HFF-Myc (cell line): ENCODE measurements at regions not wholly inside any gene's neighbourhood (a gene's known extent, or its start where the extent isn't known, plus 50 kb on each side); places are given as distances from the start of the nearest gene placed in this dataset.

Experiments
- DNase-seq: peaks from one replicate; pipeline ENCODE4 v3.0.0-alpha.2; 2011; ENCODE audit warnings: low read depth; ENCODE audit errors: extremely low read depth
- H3K4me3 ChIP-seq: replicated peaks from 2 replicates; pipeline ENCODE4 v1.5.1; 2011; ENCODE audit warnings: low read depth, mild to moderate bottlenecking, control low read depth, low read length
- TF ChIP-seq, protein P1 (sequence below): IDR thresholded peaks from 2 replicates; pipeline ENCODE4 v1.5.1; 2012; ENCODE audit warnings: mild to moderate bottlenecking, low read depth, low read length, control low read depth; ENCODE audit errors: missing control alignments

- TF ChIP-seq, protein P1, sequence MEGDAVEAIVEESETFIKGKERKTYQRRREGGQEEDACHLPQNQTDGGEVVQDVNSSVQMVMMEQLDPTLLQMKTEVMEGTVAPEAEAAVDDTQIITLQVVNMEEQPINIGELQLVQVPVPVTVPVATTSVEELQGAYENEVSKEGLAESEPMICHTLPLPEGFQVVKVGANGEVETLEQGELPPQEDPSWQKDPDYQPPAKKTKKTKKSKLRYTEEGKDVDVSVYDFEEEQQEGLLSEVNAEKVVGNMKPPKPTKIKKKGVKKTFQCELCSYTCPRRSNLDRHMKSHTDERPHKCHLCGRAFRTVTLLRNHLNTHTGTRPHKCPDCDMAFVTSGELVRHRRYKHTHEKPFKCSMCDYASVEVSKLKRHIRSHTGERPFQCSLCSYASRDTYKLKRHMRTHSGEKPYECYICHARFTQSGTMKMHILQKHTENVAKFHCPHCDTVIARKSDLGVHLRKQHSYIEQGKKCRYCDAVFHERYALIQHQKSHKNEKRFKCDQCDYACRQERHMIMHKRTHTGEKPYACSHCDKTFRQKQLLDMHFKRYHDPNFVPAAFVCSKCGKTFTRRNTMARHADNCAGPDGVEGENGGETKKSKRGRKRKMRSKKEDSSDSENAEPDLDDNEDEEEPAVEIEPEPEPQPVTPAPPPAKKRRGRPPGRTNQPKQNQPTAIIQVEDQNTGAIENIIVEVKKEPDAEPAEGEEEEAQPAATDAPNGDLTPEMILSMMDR, result no peak
- DNase-seq, result no peak
- no peak overlapping the region for H3K4me3 ChIP-seq
These were observed 295.4 kb upstream of the PIK3C3 start for GRCh38 chr18:41659438-41660130.

DNA sequence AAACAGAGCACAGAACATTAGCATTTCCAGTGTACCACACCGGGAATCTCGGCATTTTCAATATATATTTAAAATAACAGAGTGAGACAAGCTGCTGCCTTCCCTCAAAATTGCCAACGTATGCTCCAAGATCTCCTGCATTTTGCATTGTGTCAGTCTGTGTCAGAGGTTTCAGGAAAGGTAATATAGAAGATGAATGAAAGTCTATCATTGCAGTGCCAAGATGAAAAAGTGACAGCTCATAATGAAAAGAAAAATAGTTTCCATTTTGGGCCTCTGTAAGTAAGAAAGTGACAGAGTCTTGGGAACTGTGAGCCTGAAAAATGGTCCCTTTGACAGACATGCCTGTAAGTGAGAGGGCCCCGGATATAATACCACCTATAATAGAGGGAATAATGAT, 297.8 kb upstream of the PIK3C3 start:
- TF ChIP-seq, protein P1, result no peak
- no peak overlapping the region for H3K4me3 ChIP-seq

GRCh38 chr18:41655074-41655473, 300.0 kb upstream of the PIK3C3 start:
- TF ChIP-seq, protein P1, result no peak
- DNase-seq, result no peak

More for the DNA sequence above, 297.8 kb upstream of the PIK3C3 start:
- no peak for DNase-seq

DNA sequence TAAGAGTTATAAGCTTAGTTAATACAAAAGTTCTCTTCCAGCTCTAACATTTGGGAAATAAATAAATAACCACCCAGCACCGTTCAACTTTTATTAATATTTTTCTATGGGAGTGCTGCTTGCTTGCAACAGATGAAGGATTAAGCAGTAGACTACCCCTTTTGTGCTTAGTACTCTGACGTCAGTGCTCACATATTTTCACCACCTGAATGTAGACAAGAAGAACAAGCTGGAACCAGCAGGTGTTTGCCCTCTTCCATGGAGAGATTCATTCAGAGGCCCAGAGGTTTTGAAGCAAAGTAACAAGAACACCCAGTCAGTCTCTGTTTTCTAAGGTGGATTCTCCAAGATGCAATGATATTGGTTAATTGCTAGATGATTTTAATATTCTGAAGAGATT, 307.1 kb upstream of the PIK3C3 start:
- DNase-seq, result no peak
- no peak overlapping the region for H3K4me3 ChIP-seq
- TF ChIP-seq, protein P1, result no peak

More at GRCh38 chr18:41655074-41655473, 300.0 kb upstream of the PIK3C3 start:
- H3K4me3 ChIP-seq, result no peak overlapping the region

GRCh38 chr18:41646915-41647620, 308.0 kb upstream of the PIK3C3 start:
- H3K4me3 ChIP-seq, result no peak overlapping the region
- TF ChIP-seq, protein P1, result no peak
- DNase-seq, result no peak

GRCh38 chr18:41645589-41646360, 309.3 kb upstream of the PIK3C3 start:
- H3K4me3 ChIP-seq, result no peak overlapping the region
- TF ChIP-seq, protein P1, result no peak
- DNase-seq, result no peak
